H9 (cell line): ENCODE measurements at regions not wholly inside any gene's neighbourhood (a gene's known extent, or its start where the extent isn't known, plus 50 kb on each side); places are given as distances from the start of the nearest gene placed in this dataset.

ENCODE experiments used
- DNase-seq: peaks from one replicate; pipeline ENCODE4 v3.0.0-alpha.2; 2017
- H2AFZ ChIP-seq: one replicate; pipeline ENCODE4 v1.6.1; 2013; ENCODE audit warnings: mild to moderate bottlenecking, low read length, control low read depth, moderate library complexity
- H2AK5ac ChIP-seq: 2 replicates; pipeline ENCODE4 v1.6.1; 2013; ENCODE audit warnings: low read length, control low read depth, mixed read lengths; ENCODE audit not compliant: insufficient read length
- H2BK120ac ChIP-seq: one replicate; pipeline ENCODE4 v1.6.1; 2013; ENCODE audit warnings: low read depth, mild to moderate bottlenecking, low read length, control low read depth, inconsistent platforms; ENCODE audit not compliant: poor library complexity, severe bottlenecking
- H2BK12ac ChIP-seq: 2 replicates; pipeline ENCODE4 v1.6.1; 2013; ENCODE audit warnings: low read length, control low read depth, mixed read lengths, low read depth; ENCODE audit not compliant: insufficient read length
- H2BK15ac ChIP-seq: 2 replicates; pipeline ENCODE4 v1.6.1; 2013; ENCODE audit warnings: low read depth, low read length, control low read depth
- H2BK20ac ChIP-seq: one replicate; pipeline ENCODE4 v1.6.1; 2013; ENCODE audit warnings: low read depth, mild to moderate bottlenecking, low read length, control low read depth, inconsistent platforms; ENCODE audit not compliant: poor library complexity, severe bottlenecking
- H2BK5ac ChIP-seq: 2 replicates; pipeline ENCODE4 v1.6.1; 2013; ENCODE audit warnings: low read length, control low read depth, mixed read lengths; ENCODE audit not compliant: insufficient read length
- H3K14ac ChIP-seq: 2 replicates; pipeline ENCODE4 v1.6.1; 2013; ENCODE audit warnings: low read length, control low read depth; ENCODE audit not compliant: insufficient read depth
- H3K18ac ChIP-seq: 2 replicates; pipeline ENCODE4 v1.6.1; 2013; ENCODE audit warnings: low read depth, mild to moderate bottlenecking, mixed read lengths, low read length, control low read depth; ENCODE audit not compliant: insufficient read length
- H3K23ac ChIP-seq: 2 replicates; pipeline ENCODE4 v1.6.1; 2013; ENCODE audit warnings: low read length, control low read depth, mixed read lengths, low read depth; ENCODE audit not compliant: insufficient read length
- H3K23me2 ChIP-seq: 2 replicates; pipeline ENCODE4 v1.6.1; 2013; ENCODE audit warnings: low read depth, mild to moderate bottlenecking, mixed read lengths, low read length, control low read depth; ENCODE audit not compliant: insufficient read length, poor library complexity, severe bottlenecking
- H3K27ac ChIP-seq: 2 replicates; pipeline ENCODE4 v1.5.1; 2013; ENCODE audit warnings: low read length, control low read depth, mixed read lengths, low read depth; ENCODE audit not compliant: insufficient read length
- H3K27me3 ChIP-seq: 2 replicates; pipeline ENCODE4 v1.6.1; 2013; ENCODE audit warnings: low read length, control low read depth, inconsistent platforms; ENCODE audit not compliant: insufficient read depth
- H3K4ac ChIP-seq: 2 replicates; pipeline ENCODE4 v1.6.1; 2013; ENCODE audit warnings: low read depth, mild to moderate bottlenecking, control low read depth, inconsistent platforms, low read length, moderate library complexity
- H3K4me1 ChIP-seq: 2 replicates; pipeline ENCODE4 v1.6.1; 2013; ENCODE audit warnings: low read length, control low read depth, inconsistent platforms; ENCODE audit not compliant: insufficient read depth
- H3K4me2 ChIP-seq: 2 replicates; pipeline ENCODE4 v1.6.1; 2013; ENCODE audit warnings: low read length, control low read depth, mixed read lengths; ENCODE audit not compliant: insufficient read length, insufficient read depth
- H3K56ac ChIP-seq: 2 replicates; pipeline ENCODE4 v1.6.1; 2013; ENCODE audit warnings: low read depth, mild to moderate bottlenecking, mixed read lengths, low read length, control low read depth; ENCODE audit not compliant: insufficient read length
- H3K79me1 ChIP-seq: 2 replicates; pipeline ENCODE4 v1.6.1; 2013; ENCODE audit warnings: low read depth, mild to moderate bottlenecking, moderate library complexity, low read length, control low read depth, inconsistent platforms; ENCODE audit not compliant: insufficient read depth, poor library complexity, severe bottlenecking
- H3K79me2 ChIP-seq: 2 replicates; pipeline ENCODE4 v1.6.1; 2013; ENCODE audit warnings: low read length, control low read depth, inconsistent platforms; ENCODE audit not compliant: insufficient read depth
- H3K9ac ChIP-seq: 2 replicates; pipeline ENCODE4 v1.6.1; 2013; ENCODE audit warnings: low read length, control low read depth, mixed read lengths; ENCODE audit not compliant: insufficient read length; ENCODE audit errors: extremely low read depth
- H3K9me3 ChIP-seq: one replicate; pipeline ENCODE4 v1.6.1; 2013; ENCODE audit warnings: low read depth, low read length, inconsistent platforms; ENCODE audit not compliant: control insufficient read depth
- H3T11ph ChIP-seq: one replicate; pipeline ENCODE4 v1.6.1; 2013; ENCODE audit warnings: mild to moderate bottlenecking, low read length, control low read depth, inconsistent platforms
- H4K20me1 ChIP-seq: one replicate; pipeline ENCODE4 v1.6.1; 2013; ENCODE audit not compliant: control insufficient read depth, insufficient read length, insufficient read depth
- H4K5ac ChIP-seq: 2 replicates; pipeline ENCODE4 v1.6.1; 2013; ENCODE audit warnings: low read depth, mild to moderate bottlenecking, mixed read lengths, low read length, control low read depth; ENCODE audit not compliant: insufficient read length
- H4K8ac ChIP-seq: replicated peaks from 2 replicates; pipeline ENCODE4 v1.6.1; 2013; ENCODE audit warnings: low read length, control low read depth, mixed read lengths, low read depth; ENCODE audit not compliant: insufficient read length
- H4K91ac ChIP-seq: 2 replicates; pipeline ENCODE4 v1.6.1; 2013; ENCODE audit warnings: low read depth, mild to moderate bottlenecking, moderate library complexity, mixed read lengths, low read length, control low read depth; ENCODE audit not compliant: insufficient read length
- H3K27ac Mint-ChIP-seq, 3 experiments: 2 replicates in 2 of 3; 3 replicates in 1 of 3; pipeline ENCODE4 v1.8.0; 2020 to 2021; ENCODE audit warnings: mixed read lengths in 3 of 3, mild to moderate bottlenecking in 1 of 3, moderate library complexity in 1 of 3
- H3K27me3 Mint-ChIP-seq: 2 replicates; pipeline ENCODE4 v1.8.0; 2021; ENCODE audit warnings: low read depth, mild to moderate bottlenecking, moderate library complexity, mixed read lengths
- H3K36me3 Mint-ChIP-seq, 3 experiments: 2 replicates in 2 of 3; 3 replicates in 1 of 3; pipeline ENCODE4 v1.8.0; 2020 to 2021; ENCODE audit warnings: low read depth in 3 of 3, mixed read lengths in 3 of 3; ENCODE audit not compliant: insufficient read depth in 1 of 3
- H3K4me1 Mint-ChIP-seq, 2 experiments: 2 replicates each; pipeline ENCODE4 v1.8.0; 2020; ENCODE audit warnings: mixed read lengths in 2 of 2
- H3K4me3 Mint-ChIP-seq, 2 experiments: 2 replicates in 1 of 2; 3 replicates in 1 of 2; pipeline ENCODE4 v1.8.0; 2020 to 2021; ENCODE audit warnings: mild to moderate bottlenecking in 2 of 2, mixed read lengths in 2 of 2, moderate library complexity in 1 of 2
- H3K9me3 Mint-ChIP-seq, 2 experiments: 2 replicates in 1 of 2; 3 replicates in 1 of 2; pipeline ENCODE4 v1.8.0; 2020; ENCODE audit warnings: mild to moderate bottlenecking in 2 of 2, mixed read lengths in 2 of 2, moderate library complexity in 1 of 2
- WGBS: extraction: QIAGEN DNeasy Blood & Tissue Kit; methylation state at CpG from one replicate; pipeline ENCODE4 v1.1.7; 2013; ENCODE audit warnings: missing lambda C conversion rate, low lambda C conversion rate, mixed read lengths; ENCODE audit not compliant: insufficient read length; ENCODE audit errors: extremely low coverage; 5-methylcytosine and 5-hydroxymethylcytosine counted together
- TF ChIP-seq, protein P1 (sequence below): fragments of 200-600 bp; sonication (generic); conservative IDR thresholded peaks from 3 replicates; pipeline ENCODE4 v1.8.0; 2021; ENCODE audit warnings: antibody characterized with exemption, mild to moderate bottlenecking

DNA sequence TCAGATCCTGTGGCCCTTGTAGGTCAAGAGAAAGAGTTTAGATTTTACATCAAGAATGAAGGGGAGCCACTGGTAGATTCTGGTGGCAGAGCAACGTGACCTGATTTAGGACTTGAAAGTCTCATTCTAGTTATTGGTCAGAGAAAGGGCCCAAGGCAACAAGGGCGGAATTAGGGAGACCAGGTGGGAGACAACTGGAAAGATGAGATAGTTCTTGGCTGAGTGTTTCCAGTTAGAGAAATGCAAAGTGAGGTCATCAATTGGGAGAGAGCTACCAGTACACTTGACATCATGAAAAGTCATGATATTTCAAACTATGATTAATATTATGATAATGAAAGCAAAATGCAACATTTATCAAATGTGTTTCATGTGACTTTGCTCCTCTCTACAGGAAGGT is 147.2 kb upstream of the FAM20A start:
- no peak overlapping the region for H3K27ac ChIP-seq
- H3K56ac ChIP-seq, result no peak overlapping the region
- H3K27me3 ChIP-seq, result no peaks in the 10 kb centered on the region
- no peak overlapping the region for H3K4ac ChIP-seq
- H3K79me1 ChIP-seq, result no peaks in the 10 kb centered on the region
- H3K18ac ChIP-seq, result no peak overlapping the region
- Mint-ChIP-seq H3K4me3 (no peak overlapping the region), H3K36me3 (peaks cover 12 to 39% (median 22%) of the 10 kb centered on the region in 3 experiments; a peak in 6 of 7 replicates), H3K27me3 (no peaks in the 10 kb centered on the region), H3K4me1 (peaks cover 27 to 38% of the 10 kb centered on the region in 2 experiments), H3K9me3 (peaks cover 23 to 35% of the 10 kb centered on the region in 2 experiments), H3K27ac (no peak overlapping the region; a peak in 1 of 7 replicates)
- WGBS, result no CpG with 5 or more reads among the region's 2 CpGs
- H2BK20ac ChIP-seq, result no peak overlapping the region
- no peak overlapping the region for H3K9ac ChIP-seq
- H4K5ac ChIP-seq, result no peak overlapping the region
- no peak overlapping the region for H2BK15ac ChIP-seq
- H4K20me1 ChIP-seq, result no peaks in the 10 kb centered on the region
- no peak overlapping the region for H2BK120ac ChIP-seq
- no peak overlapping the region for H3K4me2 ChIP-seq
- no peak overlapping the region for H4K8ac ChIP-seq
- no peak overlapping the region for H2AK5ac ChIP-seq
- H3K14ac ChIP-seq, result no peak overlapping the region
- no peak overlapping the region for H2BK12ac ChIP-seq
- no peak overlapping the region for H2AFZ ChIP-seq
- H2BK5ac ChIP-seq, result no peak overlapping the region
- H3K23ac ChIP-seq, result no peak overlapping the region
- H3K79me2 ChIP-seq, result no peaks in the 10 kb centered on the region
- peaks cover 4% of the 10 kb centered on the region for H3K9me3 ChIP-seq
- H3T11ph ChIP-seq, result no peak overlapping the region
- no peak overlapping the region for H4K91ac ChIP-seq
- H3K23me2 ChIP-seq, result no peaks in the 10 kb centered on the region
- peaks cover 2% of the 10 kb centered on the region; the same call in 1 of the 2 replicates for H3K4me1 ChIP-seq
- DNase-seq, result no peak
- TF ChIP-seq, protein P1, sequence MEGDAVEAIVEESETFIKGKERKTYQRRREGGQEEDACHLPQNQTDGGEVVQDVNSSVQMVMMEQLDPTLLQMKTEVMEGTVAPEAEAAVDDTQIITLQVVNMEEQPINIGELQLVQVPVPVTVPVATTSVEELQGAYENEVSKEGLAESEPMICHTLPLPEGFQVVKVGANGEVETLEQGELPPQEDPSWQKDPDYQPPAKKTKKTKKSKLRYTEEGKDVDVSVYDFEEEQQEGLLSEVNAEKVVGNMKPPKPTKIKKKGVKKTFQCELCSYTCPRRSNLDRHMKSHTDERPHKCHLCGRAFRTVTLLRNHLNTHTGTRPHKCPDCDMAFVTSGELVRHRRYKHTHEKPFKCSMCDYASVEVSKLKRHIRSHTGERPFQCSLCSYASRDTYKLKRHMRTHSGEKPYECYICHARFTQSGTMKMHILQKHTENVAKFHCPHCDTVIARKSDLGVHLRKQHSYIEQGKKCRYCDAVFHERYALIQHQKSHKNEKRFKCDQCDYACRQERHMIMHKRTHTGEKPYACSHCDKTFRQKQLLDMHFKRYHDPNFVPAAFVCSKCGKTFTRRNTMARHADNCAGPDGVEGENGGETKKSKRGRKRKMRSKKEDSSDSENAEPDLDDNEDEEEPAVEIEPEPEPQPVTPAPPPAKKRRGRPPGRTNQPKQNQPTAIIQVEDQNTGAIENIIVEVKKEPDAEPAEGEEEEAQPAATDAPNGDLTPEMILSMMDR, result no peak
